ENCODE measurements at regions not wholly inside any gene's neighbourhood (a gene's known extent, or its start where the extent isn't known, plus 50 kb on each side); places are given as distances from the start of the nearest gene placed in this dataset.

- Histone ChIP-seq H3K36me3 (no peaks in the 10 kb centered on the region), H3K27ac (no peak overlapping the region), H3K4me3 (no peak overlapping the region), H3K4me1 (no peaks in the 10 kb centered on the region), H3K9me3 (no peaks in the 10 kb centered on the region), H3K27me3 (no peaks in the 10 kb centered on the region)
- no peak for DNase-seq
- TF ChIP-seq POLR2A (IDR thresholded peaks at IDR 0.05) (no peak), CTCF (IDR thresholded peaks at IDR 0.05) (no peak)
Observed at GRCh38 chr5:124606093-124606492, 140.3 kb downstream of the ZNF608 start.

- Histone ChIP-seq H3K9me3 (no peaks in the 10 kb centered on the region), H3K4me1 (no peaks in the 10 kb centered on the region), H3K27ac (no peak overlapping the region), H3K27me3 (no peaks in the 10 kb centered on the region), H3K4me3 (no peak overlapping the region), H3K36me3 (no peaks in the 10 kb centered on the region)
- no peak for DNase-seq
- no peak for TF ChIP-seq POLR2A (IDR thresholded peaks at IDR 0.05)
- TF ChIP-seq CTCF (IDR thresholded peaks at IDR 0.05): no peak
Observed at GRCh38 chr5:124605541-124605940, 140.9 kb downstream of the ZNF608 start.

GRCh38 chr5:124604419-124604818, 142.0 kb downstream of the ZNF608 start:
- Histone ChIP-seq H3K9me3 (no peaks in the 10 kb centered on the region), H3K36me3 (no peaks in the 10 kb centered on the region)

GRCh38 chr5:124602925-124603650, 143.4 kb downstream of the ZNF608 start:
- no peak overlapping the region for H3K4me3 ChIP-seq
- H3K36me3 ChIP-seq: no peaks in the 10 kb centered on the region
- H3K4me1 ChIP-seq: peaks cover 0 to 14% (median 3%) of the 10 kb centered on the region in 4 donors
- H3K27ac ChIP-seq: no peak overlapping the region
- no peak for TF ChIP-seq CTCF (IDR thresholded peaks at IDR 0.05)
- no peak for TF ChIP-seq POLR2A (IDR thresholded peaks at IDR 0.05)
- no peaks in the 10 kb centered on the region for H3K27me3 ChIP-seq
- no peaks in the 10 kb centered on the region for H3K9me3 ChIP-seq
- no peak for DNase-seq

More at GRCh38 chr5:124604419-124604818, 142.0 kb downstream of the ZNF608 start:
- Histone ChIP-seq H3K27me3 (no peaks in the 10 kb centered on the region), H3K4me3 (no peak overlapping the region), H3K27ac (no peak overlapping the region), H3K4me1 (peaks cover 0 to 7% (median 0%) of the 10 kb centered on the region in 4 donors)
- TF ChIP-seq CTCF (IDR thresholded peaks at IDR 0.05): no peak
- no peak for TF ChIP-seq POLR2A (IDR thresholded peaks at IDR 0.05)
- no peak for DNase-seq

- H3K4me1 ChIP-seq: peaks cover 0 to 17% (median 3%) of the 10 kb centered on the region in 4 donors
- no peak overlapping the region for H3K4me3 ChIP-seq
- peak in 2 of 3 donors; percentile 49 to 59 for DNase-seq
- TF ChIP-seq POLR2A (IDR thresholded peaks at IDR 0.05): no peak
- TF ChIP-seq CTCF (IDR thresholded peaks at IDR 0.05): no peak
- H3K27me3 ChIP-seq: no peaks in the 10 kb centered on the region
- H3K36me3 ChIP-seq: no peaks in the 10 kb centered on the region
- no peaks in the 10 kb centered on the region for H3K9me3 ChIP-seq
- H3K27ac ChIP-seq: peak overlapping the region in 1 of 4 donors; percentile 55
Observed at GRCh38 chr5:124599028-124599973, 147.1 kb downstream of the ZNF608 start.
